Parathyroid adenoma (tissue), 2 donors: ENCODE measurements at regions not wholly inside any gene's neighbourhood (a gene's known extent, or its start where the extent isn't known, plus 50 kb on each side); places are given as distances from the start of the nearest gene placed in this dataset.

Source experiments
- H2AFZ ChIP-seq: fragments of 300-600 bp; sonication (generic); one replicate; pipeline ENCODE4 v1.7.0; 2017; ENCODE audit warnings: antibody characterized with exemption, mild to moderate bottlenecking
- H3K27ac ChIP-seq: fragments of 300-600 bp; sonication (generic); one replicate; pipeline ENCODE4 v1.7.0; 2017
- H3K27me3 ChIP-seq: fragments of 300-600 bp; sonication (generic); one replicate; pipeline ENCODE4 v1.7.0; 2017; ENCODE audit warnings: low read length; ENCODE audit not compliant: control insufficient read depth, insufficient read depth
- H3K36me3 ChIP-seq: fragments of 300-600 bp; sonication (generic); one replicate; pipeline ENCODE4 v1.7.0; 2017; ENCODE audit warnings: low read length; ENCODE audit not compliant: control insufficient read depth, insufficient read depth
- H3K4me1 ChIP-seq: fragments of 300-600 bp; sonication (generic); one replicate; pipeline ENCODE4 v1.7.0; 2017; ENCODE audit warnings: control low read depth
- H3K4me2 ChIP-seq: fragments of 300-600 bp; sonication (generic); one replicate; pipeline ENCODE4 v1.7.0; 2017; ENCODE audit warnings: low read length
- H3K4me3 ChIP-seq: fragments of 300-600 bp; sonication (generic); one replicate; pipeline ENCODE4 v1.7.0; 2017; ENCODE audit warnings: low read depth, low read length
- H3K79me2 ChIP-seq: fragments of 300-600 bp; sonication (generic); one replicate; pipeline ENCODE4 v1.7.0; 2017; ENCODE audit warnings: control low read depth
- H3K9ac ChIP-seq: fragments of 300-600 bp; sonication (generic); one replicate; pipeline ENCODE4 v1.7.0; 2017; ENCODE audit warnings: mild to moderate bottlenecking
- H3K9me3 ChIP-seq: fragments of 300-600 bp; sonication (generic); one replicate; pipeline ENCODE4 v1.7.0; 2017; ENCODE audit warnings: low read length; ENCODE audit not compliant: control insufficient read depth
- CTCF ChIP-seq: fragments of 300-600 bp; sonication (generic); IDR thresholded peaks from one replicate; pipeline ENCODE4 v1.7.0; 2017; ENCODE audit warnings: antibody characterized with exemption, mild to moderate bottlenecking
- donor health status: primary hyperparathyroidism.

GRCh38 chr13:105642511-105642958 lies 892.9 kb downstream of the EFNB2 start:
- Histone ChIP-seq H3K9ac (no peak overlapping the region), H3K27ac (no peak overlapping the region), H3K4me2 (no peak overlapping the region), H3K79me2 (no peaks in the 10 kb centered on the region), H3K9me3 (no peaks in the 10 kb centered on the region), H3K4me3 (no peak overlapping the region), H3K4me1 (no peaks in the 10 kb centered on the region), H3K36me3 (no peaks in the 10 kb centered on the region), H2AFZ (no peak overlapping the region), H3K27me3 (no peaks in the 10 kb centered on the region)
- no peak for TF ChIP-seq CTCF

DNA sequence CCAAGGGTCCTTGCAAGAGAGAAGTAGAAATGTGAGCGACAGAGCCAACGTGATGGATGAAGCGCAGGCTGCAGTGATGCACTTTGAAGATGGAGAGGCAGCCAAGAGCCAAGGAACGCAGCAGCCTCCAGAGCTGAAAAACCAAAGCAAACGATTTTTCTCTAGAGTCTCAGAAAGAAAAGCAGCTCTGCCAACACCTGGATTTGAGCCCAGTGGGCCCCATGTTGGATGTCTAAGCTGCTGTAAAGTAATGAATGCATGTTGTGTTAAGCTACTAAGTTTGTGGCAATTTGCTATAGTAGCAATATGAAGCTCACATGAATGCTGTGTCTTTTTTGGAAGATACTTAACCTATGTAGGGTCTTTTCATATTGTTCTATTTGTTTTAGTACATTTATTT lies 894.3 kb downstream of the EFNB2 start:
- H3K4me3 ChIP-seq, result no peak overlapping the region
- no peak for TF ChIP-seq CTCF
- no peak overlapping the region for H3K9ac ChIP-seq
- H3K27me3 ChIP-seq, result no peaks in the 10 kb centered on the region
- H3K4me2 ChIP-seq, result no peak overlapping the region
- H3K27ac ChIP-seq, result no peak overlapping the region
- no peak overlapping the region for H2AFZ ChIP-seq
- no peaks in the 10 kb centered on the region for H3K9me3 ChIP-seq
- H3K36me3 ChIP-seq, result no peaks in the 10 kb centered on the region
- H3K4me1 ChIP-seq, result no peaks in the 10 kb centered on the region
- H3K79me2 ChIP-seq, result no peaks in the 10 kb centered on the region

GRCh38 chr13:105638426-105638825 lies 897.0 kb downstream of the EFNB2 start:
- no peaks in the 10 kb centered on the region for H3K79me2 ChIP-seq
- no peak overlapping the region for H3K27ac ChIP-seq
- H3K27me3 ChIP-seq, result no peaks in the 10 kb centered on the region
- H3K4me2 ChIP-seq, result no peak overlapping the region
- H3K4me3 ChIP-seq, result no peak overlapping the region
- no peak overlapping the region for H3K9ac ChIP-seq
- TF ChIP-seq CTCF, result no peak
- H3K9me3 ChIP-seq, result no peaks in the 10 kb centered on the region
- H3K36me3 ChIP-seq, result no peaks in the 10 kb centered on the region
- no peaks in the 10 kb centered on the region for H3K4me1 ChIP-seq
- no peak overlapping the region for H2AFZ ChIP-seq

- H3K27me3 ChIP-seq, result peaks cover 3% of the 10 kb centered on the region
- TF ChIP-seq CTCF, result no peak
- H3K9me3 ChIP-seq, result no peaks in the 10 kb centered on the region
- H3K4me1 ChIP-seq, result no peaks in the 10 kb centered on the region
- no peak overlapping the region for H3K4me3 ChIP-seq
- no peak overlapping the region for H2AFZ ChIP-seq
- H3K36me3 ChIP-seq, result no peaks in the 10 kb centered on the region
- no peak overlapping the region for H3K27ac ChIP-seq
- no peak overlapping the region for H3K9ac ChIP-seq
- H3K79me2 ChIP-seq, result no peaks in the 10 kb centered on the region
- H3K4me2 ChIP-seq, result no peak overlapping the region
Measured at GRCh38 chr13:105634059-105634458, 901.4 kb downstream of the EFNB2 start.

- Histone ChIP-seq H3K27ac (no peak overlapping the region), H3K9ac (no peak overlapping the region), H3K9me3 (no peaks in the 10 kb centered on the region), H2AFZ (no peak overlapping the region), H3K36me3 (no peaks in the 10 kb centered on the region), H3K27me3 (peaks cover 3% of the 10 kb centered on the region), H3K4me3 (no peak overlapping the region), H3K4me2 (no peak overlapping the region), H3K79me2 (no peaks in the 10 kb centered on the region), H3K4me1 (no peaks in the 10 kb centered on the region)
- no peak for TF ChIP-seq CTCF
Measured at GRCh38 chr13:105630431-105630830, 905.0 kb downstream of the EFNB2 start.
